OCI-LY1 (cell line): ENCODE measurements at regions not wholly inside any gene's neighbourhood (a gene's known extent, or its start where the extent isn't known, plus 50 kb on each side); places are given as distances from the start of the nearest gene placed in this dataset.

Experiments
- H2AFZ ChIP-seq: fragments of 200-600 bp; sonication (generic), shearing (Covaris generic); 2 replicates; pipeline ENCODE4 v1.6.0; 2014; ENCODE audit warnings: antibody characterized with exemption, mild to moderate bottlenecking, low read length
- H3F3A ChIP-seq: fragments of 200-600 bp; sonication (generic), shearing (Covaris generic); 2 replicates; pipeline ENCODE4 v1.6.0; 2014; ENCODE audit warnings: mild to moderate bottlenecking, antibody characterized with exemption, low read length, moderate library complexity; ENCODE audit not compliant: insufficient read depth
- H3K27ac ChIP-seq: fragments of 200-600 bp; sonication (generic); 2 replicates; pipeline ENCODE4 v1.5.1; 2014; ENCODE audit warnings: low read length, mixed run types, mild to moderate bottlenecking, low read depth; ENCODE audit not compliant: poor library complexity, severe bottlenecking
- H3K27me3 ChIP-seq: fragments of 200-600 bp; sonication (generic); 2 replicates; pipeline ENCODE4 v1.6.0; 2014; ENCODE audit warnings: antibody characterized with exemption, mild to moderate bottlenecking, low read length, moderate library complexity; ENCODE audit not compliant: insufficient read depth
- H3K36me3 ChIP-seq: fragments of 200-600 bp; sonication (generic); 2 replicates; pipeline ENCODE4 v1.6.1; 2014; ENCODE audit warnings: mild to moderate bottlenecking, antibody characterized with exemption, low read length, moderate library complexity, mixed read lengths; ENCODE audit not compliant: insufficient read depth
- H3K4me1 ChIP-seq: fragments of 200-600 bp; sonication (generic); 2 replicates; pipeline ENCODE4 v1.5.1; 2014; ENCODE audit warnings: mild to moderate bottlenecking, low read length, moderate library complexity; ENCODE audit not compliant: insufficient read depth, severe bottlenecking
- H3K4me2 ChIP-seq: fragments of 200-600 bp; sonication (generic), shearing (Covaris generic); 2 replicates; pipeline ENCODE4 v1.6.1; 2014; ENCODE audit warnings: low read length
- H3K4me3 ChIP-seq: fragments of 200-600 bp; sonication (generic); 2 replicates; pipeline ENCODE4 v1.5.1; 2014; ENCODE audit warnings: low read length, low read depth, mild to moderate bottlenecking, mixed read lengths; ENCODE audit not compliant: poor library complexity, severe bottlenecking
- H3K79me2 ChIP-seq: fragments of 200-600 bp; shearing (Covaris generic); 2 replicates; pipeline ENCODE4 v1.6.1; 2016; ENCODE audit warnings: mixed run types, low read length, mixed read lengths; ENCODE audit not compliant: insufficient read depth
- H3K9ac ChIP-seq: fragments of 200-600 bp; sonication (generic), shearing (Covaris generic); 2 replicates; pipeline ENCODE4 v1.6.1; 2014; ENCODE audit warnings: mild to moderate bottlenecking, low read length, mixed read lengths
- H3K9me2 ChIP-seq: fragments of 200-600 bp; sonication (generic), shearing (Covaris generic); 2 replicates; pipeline ENCODE4 v1.6.1; 2014; ENCODE audit warnings: low read depth, mild to moderate bottlenecking, low read length, mixed read lengths
- H3K9me3 ChIP-seq: fragments of 200-600 bp; shearing (Covaris generic); 2 replicates; pipeline ENCODE4 v1.6.1; 2014; ENCODE audit warnings: low read length, mixed read lengths
- H4K20me1 ChIP-seq: fragments of 200-600 bp; sonication (generic), shearing (Covaris generic); 2 replicates; pipeline ENCODE4 v1.6.0; 2016; ENCODE audit warnings: mild to moderate bottlenecking, low read length; ENCODE audit not compliant: insufficient read depth
- CTCF ChIP-seq: fragments of 200-600 bp; sonication (generic), shearing (Covaris generic); IDR thresholded peaks from 2 replicates; pipeline ENCODE4 v1.5.1; 2017; ENCODE audit warnings: mild to moderate bottlenecking, antibody characterized with exemption, low read length, moderate library complexity, mixed read lengths
- EZH2 ChIP-seq: fragments of 200-600 bp; sonication (generic), shearing (Covaris generic); IDR thresholded peaks from 2 replicates; pipeline ENCODE4 v1.8.0; 2017; ENCODE audit warnings: borderline replicate concordance, mixed run types, mild to moderate bottlenecking, antibody characterized with exemption, low read length, moderate library complexity, mixed read lengths

GRCh38 chr1:39109644-39110043, 83.5 kb downstream of the NDUFS5 start:
- Histone ChIP-seq H3F3A (no peaks in the 10 kb centered on the region), H3K9me3 (no peaks in the 10 kb centered on the region), H3K4me1 (peaks cover 9% of the 10 kb centered on the region), H3K27ac (no peak overlapping the region), H3K4me2 (no peak overlapping the region), H3K4me3 (no peak overlapping the region), H4K20me1 (no peaks in the 10 kb centered on the region), H3K9ac (no peak overlapping the region), H2AFZ (no peak overlapping the region), H3K79me2 (no peaks in the 10 kb centered on the region), H3K36me3 (no peaks in the 10 kb centered on the region), H3K27me3 (no peaks in the 10 kb centered on the region; the same call in 1 of the 2 replicates), H3K9me2 (no peaks in the 10 kb centered on the region)
- TF ChIP-seq EZH2 = no peak
- TF ChIP-seq CTCF = no peak

GRCh38 chr1:39110325-39110851, 84.2 kb downstream of the NDUFS5 start:
- no peak overlapping the region for H3K9ac ChIP-seq
- no peaks in the 10 kb centered on the region for H3F3A ChIP-seq
- H3K9me2 ChIP-seq = no peaks in the 10 kb centered on the region
- TF ChIP-seq EZH2 (no peak), CTCF (no peak)
- no peaks in the 10 kb centered on the region for H3K9me3 ChIP-seq
- no peaks in the 10 kb centered on the region for H3K79me2 ChIP-seq
- H3K4me2 ChIP-seq = no peak overlapping the region
- H4K20me1 ChIP-seq = no peaks in the 10 kb centered on the region
- H3K36me3 ChIP-seq = no peaks in the 10 kb centered on the region
- H3K27me3 ChIP-seq = no peaks in the 10 kb centered on the region; the same call in 1 of the 2 replicates
- H3K27ac ChIP-seq = no peak overlapping the region
- H3K4me3 ChIP-seq = no peak overlapping the region
- peaks cover 8% of the 10 kb centered on the region for H3K4me1 ChIP-seq
- no peak overlapping the region for H2AFZ ChIP-seq

- Histone ChIP-seq H3F3A (no peaks in the 10 kb centered on the region), H4K20me1 (no peaks in the 10 kb centered on the region), H3K27ac (no peak overlapping the region), H3K4me1 (peaks cover 3% of the 10 kb centered on the region), H2AFZ (no peak overlapping the region), H3K9me2 (no peaks in the 10 kb centered on the region), H3K36me3 (no peaks in the 10 kb centered on the region), H3K4me3 (no peak overlapping the region), H3K4me2 (no peak overlapping the region), H3K9ac (no peak overlapping the region), H3K9me3 (no peaks in the 10 kb centered on the region), H3K27me3 (no peaks in the 10 kb centered on the region; the same call in 1 of the 2 replicates), H3K79me2 (no peaks in the 10 kb centered on the region)
- TF ChIP-seq CTCF (no peak), EZH2 (no peak)
These were observed 84.7 kb downstream of the NDUFS5 start for GRCh38 chr1:39110882-39111281.
